ENCODE measurements at regions not wholly inside any gene's neighbourhood (a gene's known extent, or its start where the extent isn't known, plus 50 kb on each side); places are given as distances from the start of the nearest gene placed in this dataset.
"Not testable (repeated sequence)": the region's sequence is repeated elsewhere in the genome, so short reads cannot be mapped to it uniquely, and the experiment has no call there.

DNA sequence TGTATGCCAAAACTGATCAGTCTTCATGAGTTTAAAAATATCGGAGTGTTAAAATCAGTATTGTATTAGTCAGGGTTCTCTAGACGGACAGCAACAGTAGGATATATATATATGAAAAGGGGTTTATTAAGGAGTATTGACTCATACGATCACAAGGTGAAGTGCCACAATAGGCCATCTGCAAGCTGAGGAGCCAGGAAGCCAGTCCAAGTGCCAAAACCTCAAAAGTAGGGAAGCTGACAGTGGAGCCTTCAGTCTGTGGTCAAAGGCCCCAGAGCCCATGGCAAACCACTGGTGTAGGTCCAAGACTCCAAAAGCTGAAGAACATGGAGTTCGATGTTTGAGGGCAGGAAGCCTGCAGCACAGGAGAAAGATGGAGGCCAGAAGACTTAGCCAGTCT is 391.0 kb upstream of the CADM2 start:
- H3K27me3 Mint-ChIP-seq = no peaks in the 10 kb centered on the region
- H3K4me1 Mint-ChIP-seq = no peaks in the 10 kb centered on the region
- no peaks in the 10 kb centered on the region for H3K36me3 Mint-ChIP-seq
- no peak overlapping the region for H3K4me3 Mint-ChIP-seq
- DNase-seq (ENCODE audit: low spot score in 2 of 2) = no peak
- no peak overlapping the region for H3K27ac Mint-ChIP-seq
- H3K9me3 Mint-ChIP-seq = no peaks in the 10 kb centered on the region
- ATAC-seq (ENCODE audit: low read depth) = no peak

DNA sequence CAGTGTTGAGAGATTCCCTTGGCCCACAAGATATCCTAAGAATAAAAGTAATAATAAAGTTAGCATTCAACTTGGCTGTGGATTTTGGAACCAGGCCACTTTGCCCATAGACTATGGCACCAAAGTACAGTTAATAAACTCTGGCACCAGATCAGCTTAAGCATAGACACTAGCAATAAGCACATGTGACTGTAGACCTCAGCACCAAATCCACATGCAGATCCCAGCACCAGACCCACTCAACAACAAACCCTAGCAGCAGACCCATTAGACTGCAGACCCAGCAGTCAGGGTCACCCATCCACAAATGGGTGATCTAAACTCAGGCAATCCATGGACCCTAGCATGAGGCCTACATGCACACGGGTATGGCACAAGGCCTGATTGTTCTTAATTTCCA is 384.8 kb upstream of the CADM2 start:
- H3K27ac Mint-ChIP-seq = no peak overlapping the region
- H3K4me3 Mint-ChIP-seq = no peak overlapping the region
- H3K27me3 Mint-ChIP-seq = no peaks in the 10 kb centered on the region
- no peak for DNase-seq (ENCODE audit: low spot score in 2 of 2)
- H3K4me1 Mint-ChIP-seq = no peaks in the 10 kb centered on the region
- H3K36me3 Mint-ChIP-seq = no peaks in the 10 kb centered on the region
- ATAC-seq (ENCODE audit: low read depth) = no peak
- H3K9me3 Mint-ChIP-seq = peaks cover 14% of the 10 kb centered on the region

DNA sequence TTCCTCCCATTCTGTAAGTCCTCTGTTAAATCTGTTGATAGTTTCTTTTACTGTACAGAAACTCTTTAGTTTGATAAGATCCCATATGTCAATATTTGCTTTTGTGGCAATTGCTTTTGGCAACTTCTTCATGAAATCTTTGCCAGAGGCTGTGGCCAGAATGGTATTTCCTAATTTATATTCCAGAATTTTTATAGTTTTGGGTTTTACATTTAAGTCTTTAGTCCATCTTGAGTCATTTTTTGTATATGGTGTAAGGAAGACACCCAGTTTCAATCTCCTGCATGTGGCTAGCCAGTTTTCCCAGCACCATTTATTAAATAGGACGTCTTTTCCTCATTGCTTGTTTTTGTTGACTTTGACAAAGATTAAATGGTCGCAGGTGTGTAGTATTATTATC is 372.4 kb upstream of the CADM2 start:
- ATAC-seq (ENCODE audit: low read depth) = no peak
- H3K27me3 Mint-ChIP-seq = no peaks in the 10 kb centered on the region
- no peak overlapping the region for H3K4me3 Mint-ChIP-seq

DNA sequence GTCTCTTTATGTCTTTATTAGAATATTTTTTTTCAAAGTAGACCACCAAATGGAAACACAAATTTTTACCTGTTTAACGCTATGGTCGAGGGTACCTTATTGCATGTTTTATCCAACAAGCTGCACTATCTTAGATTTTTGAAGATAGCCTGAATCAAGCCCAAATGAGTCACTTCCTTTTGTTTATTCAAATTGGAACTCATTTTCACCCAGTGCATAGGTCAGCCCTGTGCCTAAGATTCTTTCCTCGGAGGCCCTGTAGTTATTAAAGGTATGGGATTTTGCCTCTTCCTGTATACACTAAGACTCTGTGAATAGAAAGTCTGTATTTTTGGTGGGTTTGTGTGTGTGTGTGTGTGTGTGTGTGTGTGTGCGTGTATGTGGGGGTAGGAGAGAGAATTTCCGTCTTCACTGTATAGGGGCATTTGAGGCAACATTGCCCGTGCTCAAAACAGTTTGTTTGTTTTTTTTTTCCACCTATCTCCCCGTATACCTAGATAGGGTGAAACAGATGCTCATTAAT is 358.0 kb upstream of the CADM2 start:
- H3K9me3 Mint-ChIP-seq = no peaks in the 10 kb centered on the region
- ATAC-seq (ENCODE audit: low read depth) (no peak), DNase-seq (ENCODE audit: low spot score in 2 of 2) (no peak)
- H3K27me3 Mint-ChIP-seq = no peaks in the 10 kb centered on the region
- no peaks in the 10 kb centered on the region for H3K36me3 Mint-ChIP-seq
- H3K27ac Mint-ChIP-seq = no peak overlapping the region
- H3K4me3 Mint-ChIP-seq = no peak overlapping the region
- H3K4me1 Mint-ChIP-seq = no peaks in the 10 kb centered on the region

More for the DNA sequence above, 372.4 kb upstream of the CADM2 start:
- no peak for DNase-seq (ENCODE audit: low spot score in 2 of 2)
- Mint-ChIP-seq H3K4me1 (no peaks in the 10 kb centered on the region), H3K36me3 (no peaks in the 10 kb centered on the region), H3K27ac (no peak overlapping the region), H3K9me3 (peaks cover 4% of the 10 kb centered on the region)

DNA sequence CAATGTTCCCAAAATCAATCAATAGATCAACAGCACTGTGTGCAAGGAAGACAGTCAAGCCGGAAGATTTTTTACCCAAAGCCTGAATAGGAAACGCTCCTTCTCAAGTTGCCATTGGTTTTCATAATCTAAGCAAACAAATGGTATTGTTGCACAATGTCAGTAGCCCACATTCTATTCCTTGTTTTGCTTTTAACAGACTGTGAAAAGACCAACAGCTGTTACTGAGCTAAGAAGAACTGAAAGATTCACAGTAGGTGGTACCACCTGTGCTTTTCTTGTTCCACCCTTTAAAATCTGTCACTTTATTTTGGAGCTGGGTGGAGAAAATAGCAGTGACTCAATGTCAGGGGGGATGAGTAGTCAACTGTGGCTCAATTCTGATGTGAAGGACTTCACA is 357.5 kb upstream of the CADM2 start:
- no peaks in the 10 kb centered on the region for H3K4me1 Mint-ChIP-seq
- no peaks in the 10 kb centered on the region for H3K9me3 Mint-ChIP-seq
- H3K4me3 Mint-ChIP-seq = no peak overlapping the region
- no peaks in the 10 kb centered on the region for H3K27me3 Mint-ChIP-seq
- DNase-seq (ENCODE audit: low spot score in 2 of 2) (no peak), ATAC-seq (ENCODE audit: low read depth) (no peak)
- H3K36me3 Mint-ChIP-seq = no peaks in the 10 kb centered on the region
- no peak overlapping the region for H3K27ac Mint-ChIP-seq

DNA sequence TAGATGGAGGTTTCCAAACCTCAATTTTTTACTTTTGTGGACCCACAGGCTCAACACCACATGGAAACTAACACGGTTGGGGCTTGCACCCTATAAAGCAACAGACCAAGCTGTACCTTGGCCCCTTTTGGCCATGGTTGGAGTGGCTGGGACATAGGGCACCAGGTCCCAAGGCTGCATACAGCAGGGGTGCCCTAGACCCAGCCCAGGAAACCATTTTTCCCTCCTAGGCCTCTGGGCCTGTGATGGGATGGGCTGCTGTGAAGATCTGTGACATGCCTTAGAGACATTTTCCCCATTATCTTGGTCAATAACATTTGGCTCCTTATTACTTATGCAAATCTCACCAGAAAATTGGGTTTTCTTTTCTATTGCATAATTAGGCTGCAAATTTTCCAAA is 337.0 kb upstream of the CADM2 start:
- no peaks in the 10 kb centered on the region for H3K27me3 Mint-ChIP-seq
- ATAC-seq (ENCODE audit: low read depth) (no peak), DNase-seq (ENCODE audit: low spot score in 2 of 2) (no peak)
- H3K27ac Mint-ChIP-seq = no peak overlapping the region
- H3K4me3 Mint-ChIP-seq = no peak overlapping the region
- no peaks in the 10 kb centered on the region for H3K4me1 Mint-ChIP-seq
- peaks cover 5% of the 10 kb centered on the region for H3K9me3 Mint-ChIP-seq
- H3K36me3 Mint-ChIP-seq = peaks cover 2% of the 10 kb centered on the region

DNA sequence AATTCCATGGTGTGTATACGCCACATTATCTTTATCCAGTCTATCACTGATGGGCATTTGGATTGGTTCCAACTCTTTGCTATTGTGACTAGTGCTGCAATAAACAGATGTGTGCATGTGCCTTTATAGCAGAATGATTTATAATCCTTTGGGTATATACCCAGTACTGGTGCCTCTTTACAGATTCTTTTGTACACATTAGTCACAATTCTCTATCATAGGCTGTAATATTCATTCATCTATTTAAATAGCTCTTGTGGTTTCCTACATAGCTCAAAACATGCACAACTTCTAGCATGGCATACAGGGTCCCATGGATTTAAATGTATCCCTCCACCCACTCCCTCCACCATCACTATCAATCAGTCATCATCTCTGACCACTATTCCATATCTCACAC is 324.1 kb upstream of the CADM2 start:
- Mint-ChIP-seq H3K36me3 (no peaks in the 10 kb centered on the region), H3K4me3 (no peak overlapping the region), H3K9me3 (peaks cover under 1% of the 10 kb centered on the region), H3K27me3 (no peaks in the 10 kb centered on the region), H3K27ac (no peak overlapping the region), H3K4me1 (no peaks in the 10 kb centered on the region)
- no peak for DNase-seq (ENCODE audit: low spot score in 2 of 2)
- ATAC-seq (ENCODE audit: low read depth) = no peak

DNA sequence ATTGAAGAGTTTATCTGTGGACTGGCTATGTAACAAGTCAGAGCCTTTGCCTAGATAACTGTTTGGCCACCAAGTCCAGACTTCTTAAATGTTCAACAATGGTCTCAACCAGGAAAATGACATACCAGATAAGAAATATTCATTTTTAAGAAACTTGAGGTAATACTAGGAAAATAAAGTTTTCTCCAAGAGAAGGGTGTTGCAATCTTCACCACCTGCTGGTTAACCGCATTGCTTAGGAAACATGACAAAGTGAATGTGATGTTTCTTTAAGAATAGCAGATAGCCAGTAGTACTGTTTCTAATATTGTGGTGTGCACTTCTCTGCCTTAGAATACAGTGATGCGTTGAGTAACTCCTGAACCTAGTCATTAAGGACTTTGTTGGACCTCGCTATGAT is 321.5 kb upstream of the CADM2 start:
- H3K4me3 Mint-ChIP-seq = no peak overlapping the region
- no peaks in the 10 kb centered on the region for H3K4me1 Mint-ChIP-seq
- H3K36me3 Mint-ChIP-seq = no peaks in the 10 kb centered on the region
- no peak for ATAC-seq (ENCODE audit: low read depth)
- no peak overlapping the region for H3K27ac Mint-ChIP-seq
- no peak for DNase-seq (ENCODE audit: low spot score in 2 of 2)
- H3K9me3 Mint-ChIP-seq = peaks cover 3% of the 10 kb centered on the region
- H3K27me3 Mint-ChIP-seq = no peaks in the 10 kb centered on the region

DNA sequence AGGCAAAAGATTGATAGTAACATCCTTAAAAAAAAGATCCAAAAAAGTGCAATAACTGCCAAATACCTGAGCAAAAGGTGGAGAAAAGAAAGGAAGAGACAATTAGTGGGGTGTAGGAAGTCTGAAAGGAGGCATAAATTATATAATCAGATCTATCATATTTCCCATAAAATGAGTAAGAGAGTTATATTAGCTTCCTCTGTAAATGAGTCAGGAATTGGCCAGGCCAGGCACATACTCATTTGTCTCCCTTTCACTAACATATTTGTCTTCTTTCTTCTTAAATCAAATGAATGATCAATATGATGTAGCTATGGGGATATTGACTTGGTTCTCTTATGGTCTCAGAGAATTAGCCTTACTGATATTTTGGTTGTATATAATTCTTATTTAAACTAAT is 292.3 kb upstream of the CADM2 start:
- ATAC-seq (ENCODE audit: low read depth) = no peak
- Mint-ChIP-seq H3K27ac (no peak overlapping the region), H3K9me3 (peaks cover 1% of the 10 kb centered on the region), H3K36me3 (no peaks in the 10 kb centered on the region), H3K27me3 (no peaks in the 10 kb centered on the region), H3K4me1 (no peaks in the 10 kb centered on the region), H3K4me3 (no peak overlapping the region)
- DNase-seq (ENCODE audit: low spot score in 2 of 2) = no peak

DNA sequence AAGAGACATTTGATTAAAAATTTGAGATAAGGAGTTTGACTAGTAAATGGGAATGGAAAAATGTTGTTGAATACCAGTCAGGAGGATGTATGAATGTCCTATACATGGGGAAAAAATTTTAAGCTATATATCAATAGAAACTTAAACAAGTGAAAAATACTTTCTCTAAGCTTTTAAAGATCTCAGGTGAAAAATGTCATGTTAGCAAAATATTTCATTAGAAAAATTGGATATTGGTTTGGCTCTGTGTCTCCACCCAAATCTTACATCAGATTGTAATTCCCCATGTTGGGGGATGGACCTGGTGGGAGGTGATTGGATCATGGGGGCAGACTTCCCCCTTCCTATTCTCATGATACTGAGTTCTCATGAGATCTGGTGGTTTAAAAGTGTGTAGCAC is 279.6 kb upstream of the CADM2 start:
- H3K27me3 Mint-ChIP-seq = no peaks in the 10 kb centered on the region
- H3K4me1 Mint-ChIP-seq = no peaks in the 10 kb centered on the region
- H3K36me3 Mint-ChIP-seq = no peaks in the 10 kb centered on the region
- H3K4me3 Mint-ChIP-seq = no peak overlapping the region
- H3K9me3 Mint-ChIP-seq = peaks cover 4% of the 10 kb centered on the region
- no peak overlapping the region for H3K27ac Mint-ChIP-seq
- ATAC-seq (ENCODE audit: low read depth) (no peak), DNase-seq (ENCODE audit: low spot score in 2 of 2) (no peak)

DNA sequence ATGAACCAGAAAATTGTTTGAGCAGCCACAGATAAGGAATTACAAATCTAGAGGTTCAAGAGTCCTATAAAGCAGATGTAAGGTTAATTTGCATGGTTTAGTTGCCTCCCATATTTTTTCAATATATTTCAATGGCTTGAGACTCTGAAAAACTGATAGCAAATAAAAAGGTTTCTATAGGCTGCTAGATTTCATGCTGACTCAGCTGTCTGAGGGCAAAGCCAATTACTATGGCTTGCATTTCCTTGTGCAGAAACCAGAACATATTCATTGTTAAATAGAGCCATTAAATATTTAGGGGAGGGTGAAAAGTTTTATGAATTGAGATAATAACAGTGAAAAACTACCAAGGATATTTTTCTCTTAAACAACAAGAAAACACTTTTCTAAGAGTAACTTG is 278.1 kb upstream of the CADM2 start:
- no peak for DNase-seq (ENCODE audit: low spot score in 2 of 2)
- Mint-ChIP-seq H3K4me3 (no peak overlapping the region), H3K9me3 (peaks cover 4% of the 10 kb centered on the region), H3K27ac (no peak overlapping the region), H3K27me3 (no peaks in the 10 kb centered on the region), H3K36me3 (no peaks in the 10 kb centered on the region), H3K4me1 (no peaks in the 10 kb centered on the region)
- ATAC-seq (ENCODE audit: low read depth) = no peak

DNA sequence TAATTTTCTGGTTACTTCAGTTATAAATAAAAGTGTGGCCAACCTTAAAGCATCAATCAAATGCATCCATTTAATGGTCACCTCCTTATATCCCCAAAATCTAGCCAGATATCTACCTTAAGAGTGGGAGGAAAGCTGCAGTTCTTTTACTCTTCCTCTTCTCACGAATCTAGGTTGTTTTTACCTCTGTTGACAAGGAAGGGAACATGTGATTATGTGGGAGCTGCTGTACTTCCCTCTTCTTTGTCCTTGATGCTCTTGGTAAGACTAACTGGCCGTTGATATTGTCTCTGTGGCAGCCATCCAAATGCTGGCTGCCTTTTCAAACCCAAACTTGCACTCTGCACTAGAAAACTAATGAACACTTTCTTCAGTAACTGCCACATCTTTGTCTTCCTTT is 275.3 kb upstream of the CADM2 start:
- no peak for DNase-seq (ENCODE audit: low spot score in 2 of 2)
- no peaks in the 10 kb centered on the region for H3K4me1 Mint-ChIP-seq
- H3K27me3 Mint-ChIP-seq = no peaks in the 10 kb centered on the region
- H3K9me3 Mint-ChIP-seq = peaks cover 4% of the 10 kb centered on the region
- ATAC-seq (ENCODE audit: low read depth) = no peak
- no peak overlapping the region for H3K4me3 Mint-ChIP-seq
- H3K36me3 Mint-ChIP-seq = no peaks in the 10 kb centered on the region
- H3K27ac Mint-ChIP-seq = no peak overlapping the region

DNA sequence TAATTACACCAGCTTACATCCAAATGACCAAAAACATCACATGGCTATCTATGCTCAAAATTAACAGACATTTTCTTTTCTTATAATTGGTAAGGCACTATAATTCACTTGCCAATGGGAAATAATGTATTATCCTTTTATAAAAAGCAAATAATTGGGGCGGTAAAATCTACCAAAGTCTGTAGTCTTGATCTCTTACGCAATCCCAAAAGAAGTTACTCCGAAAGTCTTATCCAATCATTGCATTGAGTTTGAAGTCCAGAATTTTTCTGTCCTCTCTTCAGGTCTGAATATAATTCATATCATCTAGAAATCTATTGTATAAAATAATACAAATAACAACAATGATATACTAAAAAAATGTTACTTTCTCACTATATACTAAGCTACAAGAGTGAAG is 273.3 kb upstream of the CADM2 start:
- Mint-ChIP-seq H3K9me3 (peaks cover 4% of the 10 kb centered on the region), H3K4me3 (no peak overlapping the region), H3K36me3 (no peaks in the 10 kb centered on the region), H3K27me3 (no peaks in the 10 kb centered on the region), H3K27ac (no peak overlapping the region), H3K4me1 (no peaks in the 10 kb centered on the region)
- DNase-seq (ENCODE audit: low spot score in 2 of 2) (no peak), ATAC-seq (ENCODE audit: low read depth) (no peak)

DNA sequence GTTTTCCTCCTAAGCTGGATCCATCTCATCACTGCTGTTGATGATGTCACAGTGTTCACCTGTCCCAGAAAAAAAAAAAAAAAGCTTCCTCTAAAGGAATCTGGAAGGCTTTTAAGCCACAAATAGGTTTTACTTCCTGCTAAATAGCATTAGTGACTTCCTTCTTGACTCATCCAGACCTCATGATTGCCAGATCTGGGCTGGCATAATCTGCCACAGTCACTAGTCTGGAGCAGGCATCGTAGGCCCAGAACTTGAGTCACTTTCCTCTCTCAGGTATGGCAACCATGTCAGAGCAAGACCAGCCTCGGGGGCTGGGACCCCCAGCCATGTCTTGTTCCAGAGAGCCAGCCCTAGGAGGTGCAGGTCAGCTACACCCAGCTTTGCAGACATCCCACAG is 266.5 kb upstream of the CADM2 start:
- no peak overlapping the region for H3K27ac Mint-ChIP-seq
- no peak for DNase-seq (ENCODE audit: low spot score in 2 of 2)
- peaks cover 2% of the 10 kb centered on the region for H3K9me3 Mint-ChIP-seq

DNA sequence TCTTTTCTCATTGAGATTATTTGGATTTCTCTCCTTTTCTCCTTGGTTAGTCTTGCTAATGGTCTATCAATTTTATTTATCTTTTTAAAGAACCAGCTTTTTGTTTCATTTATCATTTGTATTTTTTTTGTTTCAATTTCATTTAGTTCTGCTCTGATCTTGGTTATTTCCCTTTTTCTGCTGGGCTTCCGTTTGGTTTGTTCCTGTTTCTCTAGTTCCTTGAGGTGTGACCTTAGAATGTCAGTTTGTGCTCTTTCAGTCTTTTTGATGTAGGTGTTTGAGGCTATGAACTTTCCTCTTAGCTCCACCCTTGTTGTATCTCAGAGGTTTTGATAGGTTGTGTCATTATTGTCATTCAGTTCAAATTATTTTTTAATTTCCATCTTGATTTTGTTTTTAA is 248.5 kb upstream of the CADM2 start:
- peaks cover 15% of the 10 kb centered on the region for H3K9me3 Mint-ChIP-seq
- DNase-seq (ENCODE audit: low spot score in 2 of 2) = peak in 1 of 2 donors; percentile 11

More for the DNA sequence above, 266.5 kb upstream of the CADM2 start:
- H3K36me3 Mint-ChIP-seq = no peaks in the 10 kb centered on the region
- no peak overlapping the region for H3K4me3 Mint-ChIP-seq
- no peak for ATAC-seq (ENCODE audit: low read depth)
- H3K4me1 Mint-ChIP-seq = no peaks in the 10 kb centered on the region
- H3K27me3 Mint-ChIP-seq = no peaks in the 10 kb centered on the region

More for the DNA sequence above, 248.5 kb upstream of the CADM2 start:
- H3K27me3 Mint-ChIP-seq; H3K27ac Mint-ChIP-seq; H3K36me3 Mint-ChIP-seq; H3K4me1 Mint-ChIP-seq; ATAC-seq (ENCODE audit: low read depth): not testable (repeated sequence)
- H3K4me3 Mint-ChIP-seq = peak overlapping the region; percentile 8
